ENCODE measurements at regions not wholly inside any gene's neighbourhood (a gene's known extent, or its start where the extent isn't known, plus 50 kb on each side); places are given as distances from the start of the nearest gene placed in this dataset.

DNA sequence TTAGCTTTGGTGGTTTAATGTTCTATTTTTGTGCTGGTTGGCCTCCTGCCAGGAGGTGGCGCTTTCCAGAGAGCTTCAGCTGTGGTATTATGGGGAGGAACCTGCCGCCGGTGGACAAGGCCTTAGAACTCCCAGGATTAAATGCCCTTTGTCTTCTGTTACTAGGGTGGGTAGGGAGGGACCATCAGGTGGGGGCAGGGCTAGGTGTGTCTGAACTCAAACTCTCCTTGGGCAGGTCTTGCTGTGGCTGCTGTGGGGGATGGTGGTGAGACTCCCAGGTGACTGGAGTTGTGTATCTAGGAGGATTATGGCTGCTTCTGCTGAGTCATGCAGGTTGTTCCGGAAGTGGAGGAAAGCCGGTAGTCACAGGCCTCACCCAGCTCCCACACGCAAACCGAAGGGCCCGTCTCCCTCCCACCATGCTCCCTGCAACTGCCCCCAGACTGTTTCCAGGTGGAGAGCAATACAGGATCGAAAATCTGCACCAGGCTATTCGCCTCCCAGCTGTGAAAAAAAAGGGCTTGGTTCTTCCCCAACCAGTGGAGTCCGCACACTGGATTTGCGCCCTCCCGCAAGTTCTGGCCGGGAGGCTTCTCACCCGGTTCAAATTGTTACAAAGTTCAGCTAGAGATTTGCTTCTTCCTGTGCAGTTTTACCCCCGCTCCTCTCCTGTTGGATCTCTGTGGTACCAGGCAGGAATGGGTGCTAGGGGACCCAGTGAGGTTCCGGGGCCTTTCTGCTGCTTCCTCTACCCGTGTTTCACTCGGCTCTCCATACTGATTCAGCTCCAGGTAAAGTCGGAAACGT is 220.5 kb downstream of the CENPF start:
- no peak for DNase-seq (ENCODE audit: low spot score)

GRCh38 chr1:214824763-214825162 is 221.8 kb downstream of the CENPF start:
- no peak for DNase-seq (ENCODE audit: low spot score)

- no peak for DNase-seq (ENCODE audit: low spot score)
These were observed 223.6 kb downstream of the CENPF start for GRCh38 chr1:214826619-214827018.

- no peak for DNase-seq (ENCODE audit: low spot score)
These were observed 224.9 kb downstream of the CENPF start for GRCh38 chr1:214827883-214828282.

- no peak for DNase-seq (ENCODE audit: low spot score)
These were observed 227.9 kb downstream of the CENPF start for GRCh38 chr1:214830941-214831340.

- no peak for DNase-seq (ENCODE audit: low spot score)
These were observed 229.0 kb downstream of the CENPF start for GRCh38 chr1:214831956-214832355.

DNA sequence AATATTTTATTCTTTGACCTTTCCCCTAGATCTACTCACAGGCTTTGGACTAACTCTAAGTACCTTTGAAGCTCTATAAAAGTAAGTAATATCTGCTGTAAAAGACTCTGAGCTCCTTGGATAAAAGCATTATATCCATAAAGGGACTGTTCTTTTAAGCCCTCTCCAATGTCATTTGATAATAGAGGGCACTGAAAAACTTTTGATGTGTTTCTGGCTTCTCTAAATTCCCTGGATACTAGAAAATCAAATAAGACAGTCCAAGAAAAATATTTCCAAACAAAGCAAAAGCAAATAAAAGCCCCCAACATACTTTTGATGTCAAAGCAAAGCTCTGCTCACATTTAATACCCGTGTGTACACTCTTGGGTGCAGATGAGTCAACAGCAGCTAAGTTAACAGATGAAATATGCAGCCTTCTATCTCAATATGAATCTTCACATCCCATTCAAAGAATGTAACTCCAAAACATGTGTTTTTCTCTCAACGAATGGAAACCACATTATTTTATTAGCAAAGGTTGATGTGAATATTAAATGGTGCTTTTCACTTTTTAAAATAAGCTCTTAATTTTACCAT is 230.3 kb downstream of the CENPF start:
- DNase-seq (ENCODE audit: low spot score) = no peak

GRCh38 chr1:214837376-214837775 is 234.4 kb downstream of the CENPF start:
- DNase-seq (ENCODE audit: low spot score) = no peak

DNA sequence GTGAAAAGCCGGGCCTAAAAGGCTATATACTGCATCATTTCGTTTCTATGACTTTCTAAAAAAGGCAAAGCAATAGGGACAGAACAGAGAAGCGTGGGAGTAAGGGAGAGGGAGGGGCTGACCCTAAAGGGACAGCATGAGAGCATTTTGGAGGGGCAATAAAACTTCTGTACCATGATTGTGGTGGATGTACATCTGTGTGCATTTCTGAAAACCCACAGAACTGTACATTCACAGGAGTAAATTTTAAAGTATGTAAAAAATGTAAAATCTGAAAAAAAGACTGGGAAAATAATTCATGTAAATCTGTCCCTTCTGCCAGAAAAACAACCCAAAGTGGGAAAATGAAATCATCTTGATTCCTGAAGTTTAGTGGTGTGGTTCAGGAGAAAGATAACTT is 235.4 kb downstream of the CENPF start:
- DNase-seq (ENCODE audit: low spot score) = no peak

DNA sequence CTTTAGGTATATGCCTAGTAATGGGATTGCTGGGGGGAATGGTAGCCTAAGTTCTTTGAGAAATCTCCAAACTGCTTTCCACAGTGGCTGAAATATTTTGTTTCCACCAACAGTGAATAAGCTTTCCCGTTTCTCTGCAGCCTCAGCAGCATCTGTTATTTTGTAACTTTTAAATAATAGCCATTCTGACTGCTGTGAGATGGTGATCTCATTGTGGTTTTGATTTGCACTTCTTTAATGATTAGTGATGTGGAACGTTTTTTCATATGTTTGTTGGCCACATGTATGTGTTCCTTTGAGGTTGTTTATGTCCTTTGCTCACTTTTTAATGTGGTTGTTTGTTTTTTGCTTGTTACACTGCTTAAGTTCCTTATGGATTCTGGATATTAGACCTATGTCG is 237.4 kb downstream of the CENPF start:
- DNase-seq (ENCODE audit: low spot score) = no peak

DNA sequence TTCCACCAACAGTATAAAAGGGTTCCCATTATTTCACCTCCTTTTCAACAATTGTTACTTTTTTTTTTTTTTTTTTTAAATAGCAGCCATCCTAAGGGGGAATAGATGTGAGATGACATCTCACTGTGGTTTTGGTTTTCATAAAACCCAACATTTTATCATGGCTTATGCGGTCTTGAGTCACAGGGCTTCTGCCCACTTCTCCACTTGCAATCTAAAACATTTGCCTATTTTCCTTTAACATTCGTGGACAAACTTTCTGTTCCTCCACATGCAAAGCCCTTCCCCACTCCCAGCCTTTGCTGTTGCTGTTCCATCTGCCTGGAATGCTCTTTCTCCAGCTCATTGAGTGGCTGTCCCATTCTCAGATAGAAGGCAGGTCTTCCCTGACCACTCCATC is 239.7 kb upstream of the KCNK2 start:
- no peak for DNase-seq (ENCODE audit: low spot score)

DNA sequence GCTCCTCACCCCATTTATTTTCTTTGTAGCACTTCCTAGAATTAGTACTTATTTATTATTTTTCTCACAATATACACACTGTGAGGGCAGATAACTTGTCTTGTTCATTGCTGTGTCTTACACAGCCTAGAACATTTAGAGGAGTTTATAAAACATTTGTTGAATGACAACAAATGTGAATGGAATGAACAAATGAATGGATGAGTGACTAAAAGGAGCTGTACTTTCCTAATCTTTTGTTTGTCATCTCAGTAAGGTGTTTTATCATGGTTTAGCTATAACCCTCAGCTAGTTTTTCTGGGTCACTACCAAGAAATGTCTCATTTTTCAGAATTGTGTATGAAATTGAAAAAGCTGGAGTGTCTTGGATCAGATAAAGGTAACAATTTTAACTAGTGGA is 239.3 kb upstream of the KCNK2 start:
- DNase-seq (ENCODE audit: low spot score) = no peak

- DNase-seq (ENCODE audit: low spot score) = no peak
These were observed 238.2 kb upstream of the KCNK2 start for GRCh38 chr1:214844319-214844718.

DNA sequence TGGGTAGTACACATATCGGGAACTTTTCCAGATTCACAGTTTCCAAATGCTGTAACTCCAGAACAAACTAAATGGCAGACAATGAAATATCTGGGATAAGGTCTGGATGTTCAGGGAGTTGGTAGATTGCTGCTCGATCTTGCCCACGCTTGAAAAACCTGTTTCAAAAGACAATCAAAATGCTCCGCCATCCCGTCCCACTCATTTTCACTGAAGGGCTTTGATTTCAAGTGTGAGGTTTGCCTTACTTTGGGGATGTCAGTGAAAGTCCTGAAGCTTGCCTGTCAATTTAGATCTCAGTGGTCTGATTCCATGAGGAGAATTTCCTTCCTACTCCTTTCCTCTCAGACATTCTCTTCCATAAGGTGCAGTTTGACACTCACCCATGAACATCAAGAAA is 236.3 kb upstream of the KCNK2 start:
- no peak for DNase-seq (ENCODE audit: low spot score)

- DNase-seq (ENCODE audit: low spot score) = no peak
These were observed 235.3 kb upstream of the KCNK2 start for GRCh38 chr1:214847071-214847810.

GRCh38 chr1:214848101-214848500 is 234.4 kb upstream of the KCNK2 start:
- DNase-seq (ENCODE audit: low spot score) = no peak

DNA sequence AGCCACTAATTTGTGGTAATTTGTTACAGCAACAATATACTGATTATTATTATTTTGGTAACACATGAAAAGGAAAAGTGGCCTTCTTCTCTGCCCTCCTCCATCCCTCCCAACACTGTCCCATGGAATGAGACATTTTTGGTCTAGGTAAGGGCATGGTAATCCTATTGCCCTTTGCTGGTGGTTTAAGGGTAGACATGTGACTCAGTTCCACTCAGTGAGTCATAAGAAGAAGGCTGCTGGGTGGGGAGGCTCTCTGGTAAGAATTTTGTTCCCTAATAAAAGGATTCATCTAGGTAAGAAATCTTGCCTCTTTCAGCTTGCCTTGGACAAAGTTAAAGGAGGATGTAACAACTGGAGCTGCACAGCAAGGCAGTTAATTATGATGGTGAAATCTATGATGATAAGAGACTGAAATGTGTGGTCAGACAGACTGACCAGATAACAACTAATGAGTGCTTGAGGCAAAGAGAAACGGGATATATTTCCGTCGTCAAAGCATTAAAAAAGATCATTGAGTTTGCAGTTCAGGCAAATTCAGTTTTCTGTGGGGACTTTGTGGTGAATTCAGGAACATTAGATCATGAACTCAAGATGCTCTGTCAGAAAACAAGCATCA is 232.0 kb upstream of the KCNK2 start:
- DNase-seq (ENCODE audit: low spot score) = no peak

DNA sequence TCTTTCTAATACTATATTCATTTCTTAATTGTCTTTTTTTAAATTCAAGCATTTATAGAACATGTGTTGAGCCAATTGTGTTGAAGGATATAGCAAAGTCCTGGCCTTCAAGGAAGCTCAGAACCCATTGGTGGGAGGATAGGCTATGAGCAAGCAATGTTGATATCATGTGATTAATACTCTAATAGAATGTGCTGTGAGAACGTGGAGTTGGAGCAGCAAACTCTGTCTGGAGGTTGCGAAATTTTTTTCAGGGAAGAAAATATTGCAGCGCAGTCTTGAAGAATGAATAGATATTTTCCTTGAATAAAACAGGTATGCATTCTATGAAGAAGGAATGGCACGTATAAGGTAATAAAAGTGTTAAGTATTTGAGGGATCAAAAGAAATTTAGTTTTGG is 229.2 kb upstream of the KCNK2 start:
- no peak for DNase-seq (ENCODE audit: low spot score)

GRCh38 chr1:214854126-214854875 is 228.2 kb upstream of the KCNK2 start:
- DNase-seq (ENCODE audit: low spot score) = no peak

- DNase-seq (ENCODE audit: low spot score) = no peak
These were observed 225.7 kb upstream of the KCNK2 start for GRCh38 chr1:214856843-214857242.

GRCh38 chr1:214857716-214858115 is 224.8 kb upstream of the KCNK2 start:
- DNase-seq (ENCODE audit: low spot score) = no peak

DNA sequence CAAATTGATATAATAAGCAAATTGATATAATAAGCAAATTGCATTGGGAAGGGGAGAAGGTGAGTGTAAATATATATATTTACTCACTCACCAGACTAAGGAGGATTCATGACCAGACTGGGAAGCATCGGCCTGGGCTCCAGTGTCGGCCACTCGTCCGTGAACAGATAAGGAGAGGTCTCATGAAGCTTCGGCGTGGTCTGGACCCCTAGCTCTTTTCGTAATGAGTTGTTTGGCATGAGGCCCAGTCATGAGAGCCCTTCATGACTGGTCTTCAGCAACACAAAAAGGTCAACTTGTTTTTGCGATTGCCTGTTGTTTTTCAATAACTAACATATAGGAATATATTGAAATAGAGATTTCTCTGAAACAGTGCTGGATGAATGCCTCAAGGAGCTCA is 222.9 kb upstream of the KCNK2 start:
- DNase-seq (ENCODE audit: low spot score) = no peak

Measured in globus pallidus (tissue), 1 donor.